HG02798 (cell line): ENCODE measurements at regions not wholly inside any gene's neighbourhood (a gene's known extent, or its start where the extent isn't known, plus 50 kb on each side); places are given as distances from the start of the nearest gene placed in this dataset.
A peak's percentile ranks its signal among the peaks of the same experiment; 100 is the strongest.

Experiments
- ATAC-seq: cut with Tn5 transposase; IDR thresholded peaks from one replicate; pipeline ENCODE4 v1.9.1; 2021; ENCODE audit warnings: mild to moderate bottlenecking; ENCODE audit not compliant: unreplicated experiment, poor library complexity

- no peak for ATAC-seq
Observed at GRCh38 chr9:108528231-108528630, 327.6 kb downstream of the ACTL7B start.

- ATAC-seq: no peak
Observed at GRCh38 chr9:108526518-108526917, 329.3 kb downstream of the ACTL7B start.

- ATAC-seq: no peak
Observed at GRCh38 chr9:108525186-108525585, 330.6 kb downstream of the ACTL7B start.

GRCh38 chr9:108521063-108521590 lies 334.7 kb downstream of the ACTL7B start:
- no peak for ATAC-seq

GRCh38 chr9:108519437-108519836 lies 336.3 kb downstream of the ACTL7B start:
- ATAC-seq: no peak

- no peak for ATAC-seq
Observed at GRCh38 chr9:108517651-108518365, 338.0 kb downstream of the ACTL7B start.

- no peak for ATAC-seq
Observed at GRCh38 chr9:108516391-108516790, 339.4 kb downstream of the ACTL7B start.

- ATAC-seq: no peak
Observed at GRCh38 chr9:108515856-108516255, 339.9 kb downstream of the ACTL7B start.

- no peak for ATAC-seq
Observed at GRCh38 chr9:108512426-108513173, 343.2 kb downstream of the ACTL7B start.

- no peak for ATAC-seq
Observed at GRCh38 chr9:108511307-108511706, 344.5 kb downstream of the ACTL7B start.

- no peak for ATAC-seq
Observed at GRCh38 chr9:108496846-108497245, 358.9 kb downstream of the ACTL7B start.

GRCh38 chr9:108489567-108489966 lies 366.2 kb downstream of the ACTL7B start:
- ATAC-seq: no peak

- ATAC-seq: no peak
Observed at GRCh38 chr9:108486831-108487230, 369.0 kb downstream of the ACTL7B start.

GRCh38 chr9:108484468-108484867 lies 371.3 kb downstream of the ACTL7B start:
- ATAC-seq: no peak

- ATAC-seq: no peak
Observed at GRCh38 chr9:108483676-108484075, 372.1 kb downstream of the ACTL7B start.

- ATAC-seq: no peak
Observed at GRCh38 chr9:108479989-108480652, 375.7 kb downstream of the ACTL7B start.

- peak; percentile 78 for ATAC-seq
Observed at GRCh38 chr9:108478431-108479332, 377.1 kb downstream of the ACTL7B start.

- no peak for ATAC-seq
Observed at GRCh38 chr9:108477529-108478006, 378.2 kb downstream of the ACTL7B start.

- no peak for ATAC-seq
Observed at GRCh38 chr9:108476574-108476973, 379.2 kb downstream of the ACTL7B start.

GRCh38 chr9:108475813-108476212 lies 380.0 kb downstream of the ACTL7B start:
- no peak for ATAC-seq
